ENCODE measurements at regions not wholly inside any gene's neighbourhood (a gene's known extent, or its start where the extent isn't known, plus 50 kb on each side); places are given as distances from the start of the nearest gene placed in this dataset.
"Not testable (repeated sequence)": the region's sequence is repeated elsewhere in the genome, so short reads cannot be mapped to it uniquely, and the experiment has no call there.

DNA sequence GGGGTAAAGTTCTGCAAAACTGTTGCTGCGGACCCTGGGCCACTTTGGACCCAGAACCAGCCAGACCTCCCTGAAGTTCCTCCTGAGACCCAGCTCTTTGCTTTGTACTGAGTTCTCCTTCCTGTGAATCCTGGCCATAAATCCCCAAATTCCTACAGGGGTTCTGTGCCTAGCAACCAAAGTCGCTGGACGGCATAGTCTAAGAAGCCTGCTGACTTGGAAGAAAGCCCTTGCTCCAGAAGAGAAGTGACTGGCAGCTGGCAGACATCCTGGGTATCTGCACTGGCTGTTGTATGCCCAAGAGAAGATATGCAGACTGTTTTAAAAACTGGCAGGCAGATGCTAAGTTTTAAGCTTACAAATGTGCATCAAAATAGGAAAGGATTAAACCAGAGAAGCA is 99.9 kb upstream of the SLC24A4 start:
- TF ChIP-seq, protein P1, sequence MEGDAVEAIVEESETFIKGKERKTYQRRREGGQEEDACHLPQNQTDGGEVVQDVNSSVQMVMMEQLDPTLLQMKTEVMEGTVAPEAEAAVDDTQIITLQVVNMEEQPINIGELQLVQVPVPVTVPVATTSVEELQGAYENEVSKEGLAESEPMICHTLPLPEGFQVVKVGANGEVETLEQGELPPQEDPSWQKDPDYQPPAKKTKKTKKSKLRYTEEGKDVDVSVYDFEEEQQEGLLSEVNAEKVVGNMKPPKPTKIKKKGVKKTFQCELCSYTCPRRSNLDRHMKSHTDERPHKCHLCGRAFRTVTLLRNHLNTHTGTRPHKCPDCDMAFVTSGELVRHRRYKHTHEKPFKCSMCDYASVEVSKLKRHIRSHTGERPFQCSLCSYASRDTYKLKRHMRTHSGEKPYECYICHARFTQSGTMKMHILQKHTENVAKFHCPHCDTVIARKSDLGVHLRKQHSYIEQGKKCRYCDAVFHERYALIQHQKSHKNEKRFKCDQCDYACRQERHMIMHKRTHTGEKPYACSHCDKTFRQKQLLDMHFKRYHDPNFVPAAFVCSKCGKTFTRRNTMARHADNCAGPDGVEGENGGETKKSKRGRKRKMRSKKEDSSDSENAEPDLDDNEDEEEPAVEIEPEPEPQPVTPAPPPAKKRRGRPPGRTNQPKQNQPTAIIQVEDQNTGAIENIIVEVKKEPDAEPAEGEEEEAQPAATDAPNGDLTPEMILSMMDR (conservative IDR thresholded peaks at IDR 0.05; ENCODE audit: low read depth): no peak
- ChIA-PET POLR2A (ENCODE audit: low non-redundant PET) (no interaction called here), CTCF (interaction anchor here (0.5 to 0.6 kb wide), 2 partner anchors 571 to 1197 kb away, joined by 3 to 4 read pairs; no protein-coding TSS in a partner anchor)
- H3K27ac ChIP-seq: no peak overlapping the region
- DNase-seq (ENCODE audit: low spot score): no peak

DNA sequence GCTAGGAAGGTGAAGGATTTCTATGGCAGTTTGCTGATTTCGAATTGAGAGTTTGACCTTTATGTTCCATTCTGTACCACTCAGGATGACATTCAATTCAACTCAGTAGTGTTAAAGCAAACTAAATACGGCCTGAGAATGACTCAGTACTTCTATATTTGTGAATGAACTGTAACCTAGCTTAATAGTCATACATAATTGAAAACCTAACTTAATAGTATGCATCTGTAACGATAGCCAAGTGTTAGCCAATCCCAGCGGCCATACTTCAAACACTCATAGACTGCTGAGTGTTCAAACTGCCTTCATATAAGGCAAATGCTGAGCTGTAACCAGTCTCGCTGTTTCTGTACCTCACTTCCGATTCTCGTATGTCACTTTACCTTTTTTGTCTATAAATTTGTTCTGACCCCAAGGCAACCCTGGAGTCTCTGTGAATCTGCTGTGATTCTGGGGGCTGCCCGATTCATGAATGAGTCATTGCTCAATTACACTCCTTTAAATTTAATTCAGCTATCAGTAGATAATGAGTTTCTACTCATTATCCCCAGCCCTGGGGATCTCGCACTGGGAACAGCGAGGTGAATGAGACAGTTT is 98.5 kb upstream of the SLC24A4 start:
- ChIA-PET CTCF (interaction anchor here (0.6 kb wide), 1 partner anchor 74 kb away, joined by 4 read pairs; no protein-coding TSS in a partner anchor), POLR2A (ENCODE audit: low non-redundant PET) (no interaction called here)
- no peak overlapping the region for H3K27ac ChIP-seq
- DNase-seq (ENCODE audit: low spot score): no peak
- TF ChIP-seq, protein P1 (conservative IDR thresholded peaks at IDR 0.05; ENCODE audit: low read depth): no peak

DNA sequence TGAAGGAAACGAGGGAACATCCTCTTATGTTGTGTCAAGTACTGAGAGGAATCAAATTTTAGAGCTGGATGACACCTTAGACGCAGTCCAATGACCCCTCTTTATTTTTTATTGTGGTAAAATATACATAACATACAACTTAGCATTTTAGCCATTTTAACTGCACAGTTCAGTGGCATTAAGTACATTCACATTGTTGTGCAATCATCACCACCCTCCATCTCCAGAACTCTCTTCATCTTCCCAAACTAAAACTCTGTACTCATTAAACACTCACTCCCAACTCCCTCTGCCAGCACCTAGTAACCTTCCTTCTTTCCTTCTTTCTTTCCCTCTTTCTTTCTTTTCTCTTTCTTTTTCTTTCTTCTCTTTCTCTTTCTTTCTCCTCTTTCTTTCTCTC is 97.2 kb upstream of the SLC24A4 start:
- POLR2A ChIA-PET (ENCODE audit: low non-redundant PET): no interaction called here
- no peak for DNase-seq (ENCODE audit: low spot score)
- TF ChIP-seq, protein P1 (conservative IDR thresholded peaks at IDR 0.05; ENCODE audit: low read depth): no peak
- CTCF ChIA-PET: no interaction called here
- H3K27ac ChIP-seq: no peak overlapping the region

DNA sequence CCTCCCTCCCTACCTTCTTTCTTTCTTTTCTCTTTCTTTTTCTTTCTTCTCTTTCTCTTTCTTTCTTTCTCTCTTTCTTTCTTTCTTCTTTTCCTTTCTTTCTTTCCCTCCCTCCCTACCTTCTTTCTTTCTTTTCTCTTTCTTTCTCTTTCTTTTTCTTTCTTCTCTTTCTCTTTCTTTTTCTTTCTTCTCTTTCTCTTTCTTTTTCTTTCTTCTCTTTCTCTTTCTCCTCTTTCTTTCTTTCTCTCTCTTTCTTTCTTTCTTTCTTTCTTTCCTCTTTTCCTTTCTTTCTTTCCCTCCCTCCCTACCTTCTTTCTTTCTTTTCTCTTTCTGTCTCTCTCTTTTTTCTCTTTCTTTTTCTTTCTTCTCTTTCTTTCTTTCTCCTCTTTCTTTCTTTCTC is 96.8 kb upstream of the SLC24A4 start:
- DNase-seq (ENCODE audit: low spot score); H3K27ac ChIP-seq; POLR2A ChIA-PET (ENCODE audit: low non-redundant PET); CTCF ChIA-PET: not testable (repeated sequence)

DNA sequence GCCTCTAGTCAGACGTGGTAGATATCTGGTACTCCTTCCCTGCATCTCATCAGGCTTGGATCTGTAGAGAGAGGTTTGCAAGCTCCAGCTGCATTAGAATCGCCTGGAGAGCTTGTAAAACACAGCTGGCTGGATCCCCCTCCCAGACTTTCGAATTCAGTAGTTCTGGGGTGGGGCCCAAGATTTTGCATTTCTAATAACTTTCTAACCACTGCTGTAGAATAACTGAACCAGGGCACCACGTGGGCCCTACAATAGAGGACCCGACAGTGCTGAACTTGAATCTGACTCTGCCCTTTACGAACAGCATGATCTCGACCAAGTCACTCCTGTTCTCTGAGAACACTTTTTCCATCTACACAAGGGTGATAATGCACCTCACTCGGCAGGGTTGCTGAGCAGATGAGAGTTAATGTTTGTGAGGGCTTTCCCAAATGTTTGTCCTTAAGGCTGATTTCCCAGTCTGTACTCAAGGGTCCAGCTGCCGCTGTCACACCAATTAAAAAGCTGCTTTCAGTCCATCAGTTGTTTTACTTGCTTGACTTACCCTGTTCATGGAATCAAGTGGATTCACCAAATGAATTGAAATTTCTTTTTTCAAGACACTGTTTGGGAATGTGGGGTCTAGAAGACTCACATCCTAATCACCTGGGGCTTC is 86.6 kb upstream of the SLC24A4 start:
- no peak for DNase-seq (ENCODE audit: low spot score)
- no peak overlapping the region for H3K27ac ChIP-seq
- TF ChIP-seq, protein P1 (conservative IDR thresholded peaks at IDR 0.05; ENCODE audit: low read depth): no peak
- POLR2A ChIA-PET (ENCODE audit: low non-redundant PET): no interaction called here
- CTCF ChIA-PET: no interaction called here

DNA sequence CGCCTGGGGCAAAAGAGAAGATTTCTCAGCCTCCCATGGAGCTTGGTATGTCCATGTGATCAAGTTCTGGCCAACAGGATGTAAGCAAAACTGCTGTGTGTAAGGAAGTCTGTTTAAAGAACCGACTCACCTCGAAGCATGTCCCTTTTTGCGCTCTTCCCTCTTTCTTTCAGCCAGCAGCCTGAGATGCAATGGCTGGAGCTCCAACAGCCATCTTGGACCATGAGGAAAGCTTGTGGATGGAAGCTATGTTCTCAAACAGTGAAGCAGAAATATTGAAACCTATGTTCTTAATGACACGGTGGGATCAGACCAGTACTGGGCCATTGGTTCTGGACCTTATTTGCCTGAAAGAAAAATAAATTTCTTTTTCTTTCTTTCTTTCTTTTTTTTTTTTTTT is 82.3 kb upstream of the SLC24A4 start:
- ChIA-PET POLR2A (ENCODE audit: low non-redundant PET) (no interaction called here), CTCF (no interaction called here)
- no peak overlapping the region for H3K27ac ChIP-seq
- DNase-seq (ENCODE audit: low spot score): no peak
- TF ChIP-seq, protein P1 (conservative IDR thresholded peaks at IDR 0.05; ENCODE audit: low read depth): no peak

DNA sequence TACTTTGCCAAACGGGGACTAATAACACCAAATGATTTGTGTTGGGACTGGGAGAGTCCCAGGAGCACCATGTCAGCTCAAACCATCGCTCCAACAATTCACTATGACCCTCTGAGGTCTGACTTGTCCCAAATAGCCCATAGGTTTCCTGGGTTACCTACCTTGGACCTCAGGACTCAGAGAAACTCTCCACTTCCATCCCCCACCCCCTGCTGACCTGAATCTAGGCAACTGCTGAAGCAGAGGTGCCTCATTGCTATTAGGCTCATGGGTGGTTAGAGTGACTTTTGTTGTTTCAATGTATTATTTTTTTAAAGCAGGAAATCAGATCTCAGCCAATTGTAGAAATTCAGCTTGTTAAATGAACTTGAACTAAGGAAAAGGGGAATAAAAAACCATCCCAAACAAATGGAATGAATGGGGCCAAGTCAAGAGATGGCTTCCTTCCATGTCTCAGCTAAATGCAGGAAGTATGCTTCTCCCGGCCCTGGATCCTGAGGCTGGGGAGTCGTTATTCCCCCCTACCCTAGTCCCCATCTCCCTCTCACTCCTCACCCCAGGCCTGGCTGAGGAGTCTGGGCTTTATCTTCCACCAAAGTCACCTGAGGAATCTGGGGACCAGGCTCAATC is 80.9 kb upstream of the SLC24A4 start:
- no peak for DNase-seq (ENCODE audit: low spot score)
- ChIA-PET POLR2A (ENCODE audit: low non-redundant PET) (no interaction called here), CTCF (no interaction called here)
- TF ChIP-seq, protein P1 (conservative IDR thresholded peaks at IDR 0.05; ENCODE audit: low read depth): no peak
- H3K27ac ChIP-seq: no peak overlapping the region
